GM08714 (cell line): ENCODE measurements at regions not wholly inside any gene's neighbourhood (a gene's known extent, or its start where the extent isn't known, plus 50 kb on each side); places are given as distances from the start of the nearest gene placed in this dataset.
"Not testable (repeated sequence)": the region's sequence is repeated elsewhere in the genome, so short reads cannot be mapped to it uniquely, and the experiment has no call there.

Experiments
- H3K4me3 ChIP-seq: fragments of 200-500 bp; sonication (Bioruptor generic); 2 replicates; pipeline ENCODE4 v1.5.1; 2014; ENCODE audit warnings: mild to moderate bottlenecking, low read length, inconsistent platforms
- ZNF274 ChIP-seq: IDR thresholded peaks from 2 replicates; pipeline ENCODE4 v1.6.1; 2012; ENCODE audit warnings: mild to moderate bottlenecking, low read depth, low read length

- TF ChIP-seq ZNF274 = no peak
- no peak overlapping the region for H3K4me3 ChIP-seq
Measured at GRCh38 chr7:63106506-63107388, 891.9 kb upstream of the ZNF722 start.

- H3K4me3 ChIP-seq = not testable (repeated sequence)
Measured at GRCh38 chr7:63111511-63111910, 887.1 kb upstream of the ZNF722 start.

- TF ChIP-seq ZNF274 = no peak
- no peak overlapping the region for H3K4me3 ChIP-seq
Measured at GRCh38 chr7:63112764-63113712, 885.6 kb upstream of the ZNF722 start.

GRCh38 chr7:63113713-63114285 is 884.9 kb upstream of the ZNF722 start:
- H3K4me3 ChIP-seq = no peak overlapping the region
- no peak for TF ChIP-seq ZNF274

GRCh38 chr7:63114371-63114985 is 884.2 kb upstream of the ZNF722 start:
- no peak for TF ChIP-seq ZNF274
- no peak overlapping the region for H3K4me3 ChIP-seq
